HUES48 (cell line): ENCODE measurements at regions not wholly inside any gene's neighbourhood (a gene's known extent, or its start where the extent isn't known, plus 50 kb on each side); places are given as distances from the start of the nearest gene placed in this dataset.

ENCODE experiments used
- H3K27ac ChIP-seq: one replicate; pipeline ENCODE4 v1.7.0; 2013; ENCODE audit warnings: low read depth, low read length, inconsistent platforms
- H3K27me3 ChIP-seq: 2 replicates; pipeline ENCODE4 v1.6.1; 2013; ENCODE audit warnings: mild to moderate bottlenecking, low read length; ENCODE audit not compliant: control insufficient read depth, insufficient read depth
- H3K36me3 ChIP-seq: 2 replicates; pipeline ENCODE4 v1.6.1; 2013; ENCODE audit warnings: low read length; ENCODE audit not compliant: control insufficient read depth, insufficient read depth
- H3K4me1 ChIP-seq: 2 replicates; pipeline ENCODE4 v1.6.1; 2013; ENCODE audit warnings: mild to moderate bottlenecking, low read length; ENCODE audit not compliant: control insufficient read depth, insufficient read depth
- H3K4me3 ChIP-seq: 2 replicates; pipeline ENCODE4 v1.5.1; 2013; ENCODE audit warnings: mild to moderate bottlenecking, low read depth, low read length
- H3K9ac ChIP-seq: 2 replicates; pipeline ENCODE4 v1.6.1; 2013; ENCODE audit warnings: mild to moderate bottlenecking, low read depth, low read length, moderate library complexity
- H3K9me3 ChIP-seq: 2 replicates; pipeline ENCODE4 v1.6.1; 2013; ENCODE audit warnings: low read length; ENCODE audit not compliant: control insufficient read depth, insufficient read depth

- no peak overlapping the region for H3K9ac ChIP-seq
- no peaks in the 10 kb centered on the region for H3K27me3 ChIP-seq
- no peaks in the 10 kb centered on the region for H3K36me3 ChIP-seq
- no peaks in the 10 kb centered on the region for H3K4me1 ChIP-seq
- H3K27ac ChIP-seq, result no peak overlapping the region
- no peaks in the 10 kb centered on the region; the same call in 1 of the 2 replicates for H3K9me3 ChIP-seq
- no peak overlapping the region for H3K4me3 ChIP-seq
These were observed 270.4 kb upstream of the NRSN1 start for GRCh38 chr6:23855497-23856116.

- no peaks in the 10 kb centered on the region for H3K27me3 ChIP-seq
- H3K27ac ChIP-seq, result no peak overlapping the region
- no peak overlapping the region for H3K9ac ChIP-seq
- no peaks in the 10 kb centered on the region for H3K4me1 ChIP-seq
- no peaks in the 10 kb centered on the region for H3K9me3 ChIP-seq
- no peaks in the 10 kb centered on the region for H3K36me3 ChIP-seq
- no peak overlapping the region for H3K4me3 ChIP-seq
These were observed 255.5 kb upstream of the NRSN1 start for GRCh38 chr6:23870496-23870895.

GRCh38 chr6:23873161-23873560 is 252.9 kb upstream of the NRSN1 start:
- no peaks in the 10 kb centered on the region for H3K9me3 ChIP-seq

GRCh38 chr6:23875006-23875405 is 251.0 kb upstream of the NRSN1 start:
- H3K4me3 ChIP-seq, result no peak overlapping the region
- no peaks in the 10 kb centered on the region for H3K27me3 ChIP-seq
- no peak overlapping the region for H3K27ac ChIP-seq
- no peaks in the 10 kb centered on the region for H3K36me3 ChIP-seq
- H3K9ac ChIP-seq, result no peak overlapping the region
- H3K4me1 ChIP-seq, result no peaks in the 10 kb centered on the region
- no peaks in the 10 kb centered on the region for H3K9me3 ChIP-seq

More at GRCh38 chr6:23873161-23873560, 252.9 kb upstream of the NRSN1 start:
- Histone ChIP-seq H3K9ac (no peak overlapping the region), H3K27me3 (no peaks in the 10 kb centered on the region), H3K36me3 (no peaks in the 10 kb centered on the region), H3K4me1 (no peaks in the 10 kb centered on the region), H3K27ac (no peak overlapping the region), H3K4me3 (no peak overlapping the region)

GRCh38 chr6:23879816-23880215 is 246.2 kb upstream of the NRSN1 start:
- H3K27me3 ChIP-seq, result no peaks in the 10 kb centered on the region
- H3K9me3 ChIP-seq, result no peaks in the 10 kb centered on the region
- no peaks in the 10 kb centered on the region for H3K4me1 ChIP-seq
- no peak overlapping the region for H3K9ac ChIP-seq
- H3K4me3 ChIP-seq, result no peak overlapping the region
- no peaks in the 10 kb centered on the region for H3K36me3 ChIP-seq
- H3K27ac ChIP-seq, result no peak overlapping the region

- Histone ChIP-seq H3K36me3 (no peaks in the 10 kb centered on the region), H3K4me1 (no peaks in the 10 kb centered on the region), H3K27ac (no peak overlapping the region), H3K9me3 (no peaks in the 10 kb centered on the region), H3K4me3 (no peak overlapping the region), H3K9ac (no peak overlapping the region), H3K27me3 (no peaks in the 10 kb centered on the region)
These were observed 235.3 kb upstream of the NRSN1 start for GRCh38 chr6:23890543-23891227.

- H3K27ac ChIP-seq, result no peak overlapping the region
- no peak overlapping the region for H3K4me3 ChIP-seq
- no peaks in the 10 kb centered on the region for H3K36me3 ChIP-seq
- no peaks in the 10 kb centered on the region for H3K9me3 ChIP-seq
- H3K9ac ChIP-seq, result no peak overlapping the region
- 0 out of 2 replicates have a peak, but pooled peaks cover 4% of the 10 kb centered on the region for H3K4me1 ChIP-seq
- H3K27me3 ChIP-seq, result no peaks in the 10 kb centered on the region
These were observed 220.7 kb upstream of the NRSN1 start for GRCh38 chr6:23905133-23905815.

- no peak overlapping the region for H3K9ac ChIP-seq
- no peaks in the 10 kb centered on the region for H3K9me3 ChIP-seq
- H3K27me3 ChIP-seq, result no peaks in the 10 kb centered on the region
- H3K36me3 ChIP-seq, result no peaks in the 10 kb centered on the region
- no peaks in the 10 kb centered on the region for H3K4me1 ChIP-seq
- H3K4me3 ChIP-seq, result no peak overlapping the region
- H3K27ac ChIP-seq, result no peak overlapping the region
These were observed 215.6 kb upstream of the NRSN1 start for GRCh38 chr6:23910420-23910819.

- no peak overlapping the region for H3K4me3 ChIP-seq
- H3K36me3 ChIP-seq, result no peaks in the 10 kb centered on the region
- no peaks in the 10 kb centered on the region for H3K4me1 ChIP-seq
- H3K9ac ChIP-seq, result no peak overlapping the region
- no peaks in the 10 kb centered on the region for H3K27me3 ChIP-seq
- H3K27ac ChIP-seq, result no peak overlapping the region
- H3K9me3 ChIP-seq, result no peaks in the 10 kb centered on the region
These were observed 198.1 kb upstream of the NRSN1 start for GRCh38 chr6:23927935-23928334.

- Histone ChIP-seq H3K4me1 (no peaks in the 10 kb centered on the region), H3K27me3 (no peaks in the 10 kb centered on the region), H3K4me3 (no peak overlapping the region), H3K9me3 (no peaks in the 10 kb centered on the region), H3K27ac (no peak overlapping the region), H3K9ac (no peak overlapping the region), H3K36me3 (no peaks in the 10 kb centered on the region)
These were observed 196.8 kb upstream of the NRSN1 start for GRCh38 chr6:23929201-23929600.

GRCh38 chr6:23940466-23940865 is 185.5 kb upstream of the NRSN1 start:
- no peak overlapping the region for H3K9ac ChIP-seq
- no peaks in the 10 kb centered on the region for H3K9me3 ChIP-seq
- no peak overlapping the region for H3K27ac ChIP-seq
- H3K36me3 ChIP-seq, result no peaks in the 10 kb centered on the region
- 0 out of 2 replicates have a peak, but pooled peaks cover 3% of the 10 kb centered on the region for H3K4me1 ChIP-seq
- no peaks in the 10 kb centered on the region for H3K27me3 ChIP-seq
- H3K4me3 ChIP-seq, result no peak overlapping the region
